H1 (cell line): ENCODE measurements at regions not wholly inside any gene's neighbourhood (a gene's known extent, or its start where the extent isn't known, plus 50 kb on each side); places are given as distances from the start of the nearest gene placed in this dataset.

ENCODE experiments used
- JUN ChIP-seq: IDR thresholded peaks from 2 replicates; pipeline ENCODE4 v1.6.1; 2011; ENCODE audit warnings: low read depth, mild to moderate bottlenecking, improper control_type of control experiment, low read length
- POLR2AphosphoS5 ChIP-seq: IDR thresholded peaks from 2 replicates; pipeline ENCODE4 v1.6.1; 2011; ENCODE audit warnings: low read depth, low read length
- RFX5 ChIP-seq: IDR thresholded peaks from 2 replicates; pipeline ENCODE4 v1.6.1; 2011; ENCODE audit warnings: low read depth, low read length, improper control_type of control experiment, borderline replicate concordance
- SIN3A ChIP-seq, 2 experiments: IDR thresholded peaks in 1 of 2; conservative IDR thresholded peaks in 1 of 2; 2 replicates each; pipeline ENCODE4 v1.6.1; 2011 to 2012; ENCODE audit warnings: low read length in 2 of 2, improper control_type of control experiment in 1 of 2, low read depth in 1 of 2, mild to moderate bottlenecking in 1 of 2
- SP1 ChIP-seq: IDR thresholded peaks from 2 replicates; pipeline ENCODE4 v1.6.1; 2011; ENCODE audit warnings: low read depth, low read length
- SUZ12 ChIP-seq: fragments of 200-600 bp; sonication (generic); IDR thresholded peaks from 2 replicates; pipeline ENCODE4 v1.6.1; 2012; ENCODE audit warnings: mild to moderate bottlenecking, inconsistent platforms, low read length, moderate library complexity, mixed read lengths
- YY1 ChIP-seq: IDR thresholded peaks from 2 replicates; pipeline ENCODE4 v1.6.1; 2011; ENCODE audit warnings: low read depth, mild to moderate bottlenecking, low read length
- TF ChIP-seq, protein P1 (sequence below), 3 experiments: IDR thresholded peaks; 1 replicate in 2 of 3; 2 replicates in 1 of 3; pipeline versions ENCODE4 v1.5.1 to v1.6.1; 2011; ENCODE audit warnings: low read length in 3 of 3, mild to moderate bottlenecking in 3 of 3, inconsistent platforms in 2 of 3, low read depth in 1 of 3, moderate library complexity in 1 of 3; ENCODE audit not compliant: insufficient read depth in 1 of 3; ENCODE audit errors: control extremely low read depth in 1 of 3
- TF ChIP-seq, protein P2 (sequence below): IDR thresholded peaks from 2 replicates; pipeline ENCODE4 v1.6.1; 2011; ENCODE audit warnings: low read depth, mild to moderate bottlenecking, low read length; ENCODE audit not compliant: insufficient read depth

DNA sequence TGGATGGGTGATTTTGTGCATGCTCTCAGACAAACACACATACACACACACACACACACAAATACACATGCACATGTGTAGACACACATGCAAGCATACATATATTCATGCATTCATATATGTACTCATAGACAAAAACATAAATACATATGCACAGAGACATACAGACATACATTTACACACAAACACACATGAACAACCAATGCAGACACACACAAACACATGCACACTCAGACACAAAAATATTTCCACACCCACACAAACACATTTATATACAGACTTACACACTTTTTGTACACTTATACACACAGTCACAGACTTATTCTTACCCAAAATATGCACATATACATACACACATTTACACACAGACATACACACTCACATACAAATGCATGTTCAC lies 94.9 kb upstream of the NKX2-2 start:
- TF ChIP-seq, protein P1, sequence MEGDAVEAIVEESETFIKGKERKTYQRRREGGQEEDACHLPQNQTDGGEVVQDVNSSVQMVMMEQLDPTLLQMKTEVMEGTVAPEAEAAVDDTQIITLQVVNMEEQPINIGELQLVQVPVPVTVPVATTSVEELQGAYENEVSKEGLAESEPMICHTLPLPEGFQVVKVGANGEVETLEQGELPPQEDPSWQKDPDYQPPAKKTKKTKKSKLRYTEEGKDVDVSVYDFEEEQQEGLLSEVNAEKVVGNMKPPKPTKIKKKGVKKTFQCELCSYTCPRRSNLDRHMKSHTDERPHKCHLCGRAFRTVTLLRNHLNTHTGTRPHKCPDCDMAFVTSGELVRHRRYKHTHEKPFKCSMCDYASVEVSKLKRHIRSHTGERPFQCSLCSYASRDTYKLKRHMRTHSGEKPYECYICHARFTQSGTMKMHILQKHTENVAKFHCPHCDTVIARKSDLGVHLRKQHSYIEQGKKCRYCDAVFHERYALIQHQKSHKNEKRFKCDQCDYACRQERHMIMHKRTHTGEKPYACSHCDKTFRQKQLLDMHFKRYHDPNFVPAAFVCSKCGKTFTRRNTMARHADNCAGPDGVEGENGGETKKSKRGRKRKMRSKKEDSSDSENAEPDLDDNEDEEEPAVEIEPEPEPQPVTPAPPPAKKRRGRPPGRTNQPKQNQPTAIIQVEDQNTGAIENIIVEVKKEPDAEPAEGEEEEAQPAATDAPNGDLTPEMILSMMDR (IDR thresholded peaks at IDR 0.05; ENCODE audit: control extremely low read depth in 1 of 3, insufficient read depth in 1 of 3, low read depth in 1 of 3, low read length in 3 of 3): no peak
- no peak for TF ChIP-seq SIN3A (conservative IDR thresholded peaks at IDR 0.05 in 1 of 2, IDR thresholded peaks at IDR 0.05 in 1 of 2; ENCODE audit: low read depth in 1 of 2, low read length in 2 of 2)
- TF ChIP-seq SP1: no peak
- no peak for TF ChIP-seq YY1
- no peak for TF ChIP-seq POLR2AphosphoS5
- TF ChIP-seq, protein P2, sequence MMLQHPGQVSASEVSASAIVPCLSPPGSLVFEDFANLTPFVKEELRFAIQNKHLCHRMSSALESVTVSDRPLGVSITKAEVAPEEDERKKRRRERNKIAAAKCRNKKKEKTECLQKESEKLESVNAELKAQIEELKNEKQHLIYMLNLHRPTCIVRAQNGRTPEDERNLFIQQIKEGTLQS: no peak
- no peak for TF ChIP-seq SUZ12
- no peak for TF ChIP-seq JUN
- no peak for TF ChIP-seq RFX5
